Esophagus squamous epithelium (tissue), 4 donors: ENCODE measurements at regions not wholly inside any gene's neighbourhood (a gene's known extent, or its start where the extent isn't known, plus 50 kb on each side); places are given as distances from the start of the nearest gene placed in this dataset.

ENCODE experiments used
- CTCF ChIP-seq, 6 experiments: fragments of 450-650 bp in 4 of 6; fragments of 200-600 bp in 2 of 6; sonication (generic) in 2 of 6; IDR thresholded peaks; one replicate each; pipeline ENCODE4 v1.5.1; 2016 to 2019; ENCODE audit warnings: antibody characterized with exemption in 6 of 6, mild to moderate bottlenecking in 4 of 6, moderate library complexity in 4 of 6
- POLR2A ChIP-seq, 4 donors: fragments of 450-650 bp; IDR thresholded peaks; one replicate each; pipeline ENCODE4 v1.6.1; 2017; ENCODE audit warnings: antibody characterized with exemption in 4 of 4, mild to moderate bottlenecking in 4 of 4, moderate library complexity in 3 of 4

- TF ChIP-seq CTCF (IDR thresholded peaks at IDR 0.05) (no peak), POLR2A (IDR thresholded peaks at IDR 0.05) (no peak)
These were observed 168.1 kb downstream of the C16orf95 start for GRCh38 chr16:87149051-87149450.
